Bronchial epithelial cell (primary cell): ENCODE measurements at regions not wholly inside any gene's neighbourhood (a gene's known extent, or its start where the extent isn't known, plus 50 kb on each side); places are given as distances from the start of the nearest gene placed in this dataset.

ENCODE experiments used
- DNase-seq: peaks from one replicate; pipeline ENCODE4 v3.0.0-alpha.2; 2010; ENCODE audit warnings: low read depth
- FAIRE-seq: peaks from 2 replicates; lab custom pipeline; 2011; peaks lifted over from hg19 to GRCh38; lab: Jason Lieb, UNC
- H3K27me3 ChIP-seq: 2 replicates; pipeline ENCODE4 v1.5.1; 2011; ENCODE audit warnings: low read length; ENCODE audit not compliant: control insufficient read depth, insufficient read depth
- H3K36me3 ChIP-seq: 2 replicates; pipeline ENCODE4 v1.5.1; 2011; ENCODE audit warnings: low read length; ENCODE audit not compliant: control insufficient read depth, insufficient read depth
- H3K4me3 ChIP-seq: 2 replicates; pipeline ENCODE4 v1.5.1; 2011; ENCODE audit warnings: mild to moderate bottlenecking, low read depth, low read length, control low read depth
- TF ChIP-seq, protein P1 (sequence below): IDR thresholded peaks from 2 replicates; pipeline ENCODE4 v1.5.1; 2011; ENCODE audit warnings: mild to moderate bottlenecking, moderate library complexity, low read length, control low read depth, inconsistent platforms; ENCODE audit not compliant: insufficient read depth, severe bottlenecking

DNA sequence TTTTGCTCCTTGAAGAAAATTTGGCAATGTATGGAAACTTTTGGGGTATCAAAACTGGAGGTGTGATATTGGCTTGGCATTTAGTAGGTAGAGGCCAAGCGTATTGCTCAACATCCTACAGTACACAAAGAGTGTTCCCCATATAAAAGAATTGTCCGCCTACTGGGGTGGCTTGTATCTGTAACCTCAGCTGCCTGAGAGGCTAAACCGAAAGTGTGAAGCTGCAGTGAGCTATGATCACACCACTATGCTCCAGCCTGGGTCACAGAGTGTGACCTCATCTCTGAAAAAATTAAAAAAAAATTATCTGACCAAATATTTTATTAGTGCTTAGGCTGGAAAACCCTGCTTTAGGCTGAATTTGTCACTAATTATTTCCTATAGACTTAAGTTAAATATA lies 483.9 kb downstream of the PYDC2 start:
- FAIRE-seq, result no peak
- no peak overlapping the region for H3K4me3 ChIP-seq
- no peak for DNase-seq
- TF ChIP-seq, protein P1, sequence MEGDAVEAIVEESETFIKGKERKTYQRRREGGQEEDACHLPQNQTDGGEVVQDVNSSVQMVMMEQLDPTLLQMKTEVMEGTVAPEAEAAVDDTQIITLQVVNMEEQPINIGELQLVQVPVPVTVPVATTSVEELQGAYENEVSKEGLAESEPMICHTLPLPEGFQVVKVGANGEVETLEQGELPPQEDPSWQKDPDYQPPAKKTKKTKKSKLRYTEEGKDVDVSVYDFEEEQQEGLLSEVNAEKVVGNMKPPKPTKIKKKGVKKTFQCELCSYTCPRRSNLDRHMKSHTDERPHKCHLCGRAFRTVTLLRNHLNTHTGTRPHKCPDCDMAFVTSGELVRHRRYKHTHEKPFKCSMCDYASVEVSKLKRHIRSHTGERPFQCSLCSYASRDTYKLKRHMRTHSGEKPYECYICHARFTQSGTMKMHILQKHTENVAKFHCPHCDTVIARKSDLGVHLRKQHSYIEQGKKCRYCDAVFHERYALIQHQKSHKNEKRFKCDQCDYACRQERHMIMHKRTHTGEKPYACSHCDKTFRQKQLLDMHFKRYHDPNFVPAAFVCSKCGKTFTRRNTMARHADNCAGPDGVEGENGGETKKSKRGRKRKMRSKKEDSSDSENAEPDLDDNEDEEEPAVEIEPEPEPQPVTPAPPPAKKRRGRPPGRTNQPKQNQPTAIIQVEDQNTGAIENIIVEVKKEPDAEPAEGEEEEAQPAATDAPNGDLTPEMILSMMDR, result no peak
- no peaks in the 10 kb centered on the region for H3K36me3 ChIP-seq
- no peaks in the 10 kb centered on the region for H3K27me3 ChIP-seq

- Histone ChIP-seq H3K27me3 (no peaks in the 10 kb centered on the region), H3K4me3 (no peak overlapping the region), H3K36me3 (no peaks in the 10 kb centered on the region)
- DNase-seq, result no peak
- FAIRE-seq, result no peak
- TF ChIP-seq, protein P1, result no peak
Measured at GRCh38 chr3:191952186-191952585, 491.2 kb downstream of the PYDC2 start.

- DNase-seq, result no peak
- Histone ChIP-seq H3K4me3 (no peak overlapping the region), H3K36me3 (no peaks in the 10 kb centered on the region), H3K27me3 (no peaks in the 10 kb centered on the region)
- no peak for FAIRE-seq
- TF ChIP-seq, protein P1, result no peak
Measured at GRCh38 chr3:191952609-191953008, 491.6 kb downstream of the PYDC2 start.

- DNase-seq (no peak), FAIRE-seq (no peak)
- TF ChIP-seq, protein P1, result no peak
- Histone ChIP-seq H3K4me3 (no peak overlapping the region), H3K27me3 (no peaks in the 10 kb centered on the region), H3K36me3 (no peaks in the 10 kb centered on the region)
Measured at GRCh38 chr3:191958980-191959671, 498.2 kb downstream of the PYDC2 start.

DNA sequence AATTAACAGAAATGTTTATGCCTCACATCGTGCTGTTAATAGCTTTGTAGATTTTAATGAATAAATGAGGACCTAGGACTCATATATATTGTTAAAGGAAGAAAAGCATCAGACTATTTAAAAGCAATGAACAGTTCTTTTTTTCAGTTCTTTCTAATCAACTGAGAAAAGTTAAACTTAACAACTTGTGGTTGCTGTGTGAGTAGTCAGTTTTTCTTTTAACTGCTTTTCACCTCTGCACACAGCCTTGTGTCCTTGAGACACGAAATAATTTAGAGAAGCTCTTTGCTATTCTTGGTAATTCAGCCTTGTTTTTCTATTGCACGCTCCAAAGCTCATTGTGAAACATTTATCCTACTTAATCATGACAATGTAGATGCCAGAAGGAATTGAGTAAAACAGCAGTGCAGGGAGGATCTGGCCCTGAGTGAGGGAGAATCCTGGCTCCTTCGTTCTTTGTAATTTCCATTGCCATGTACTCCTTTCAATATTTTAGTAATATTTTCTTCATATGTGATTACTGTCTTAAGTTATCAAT lies 499.0 kb downstream of the PYDC2 start:
- TF ChIP-seq, protein P1, result no peak
- DNase-seq (no peak), FAIRE-seq (no peak)
- Histone ChIP-seq H3K4me3 (no peak overlapping the region), H3K27me3 (no peaks in the 10 kb centered on the region), H3K36me3 (no peaks in the 10 kb centered on the region)

GRCh38 chr3:191961022-191961421 lies 500.1 kb downstream of the PYDC2 start:
- Histone ChIP-seq H3K27me3 (no peaks in the 10 kb centered on the region), H3K36me3 (no peaks in the 10 kb centered on the region), H3K4me3 (no peak overlapping the region)
- TF ChIP-seq, protein P1, result no peak
- FAIRE-seq (no peak), DNase-seq (no peak)
